Memory B cell (primary cell): ENCODE measurements at regions not wholly inside any gene's neighbourhood (a gene's known extent, or its start where the extent isn't known, plus 50 kb on each side); places are given as distances from the start of the nearest gene placed in this dataset.

Experiments used
- ATAC-seq: fragments of 150-1000 bp; cut with Tn5 transposase; 2 replicates; pipeline ENCODE4 v1.10.0; 2021; ENCODE audit warnings: low read depth, mild to moderate bottlenecking, moderate library complexity
- DNase-seq, 2 donors: peaks; one replicate each; pipeline ENCODE4 v3.0.0; 2022; ENCODE audit warnings: low spot score in 2 of 2
- H3K27ac Mint-ChIP-seq: one replicate; pipeline ENCODE4 v1.8.0; 2022; ENCODE audit warnings: mild to moderate bottlenecking, moderate library complexity, mixed read lengths
- H3K27me3 Mint-ChIP-seq: one replicate; pipeline ENCODE4 v1.8.0; 2022; ENCODE audit warnings: mixed read lengths
- H3K36me3 Mint-ChIP-seq: one replicate; pipeline ENCODE4 v1.8.0; 2022; ENCODE audit warnings: mild to moderate bottlenecking, mixed read lengths
- H3K4me1 Mint-ChIP-seq: one replicate; pipeline ENCODE4 v1.8.0; 2022; ENCODE audit warnings: mixed read lengths
- H3K4me3 Mint-ChIP-seq: one replicate; pipeline ENCODE4 v1.8.0; 2022; ENCODE audit warnings: mild to moderate bottlenecking, moderate library complexity, mixed read lengths
- H3K9me3 Mint-ChIP-seq: one replicate; pipeline ENCODE4 v1.8.0; 2022; ENCODE audit warnings: mixed read lengths

DNA sequence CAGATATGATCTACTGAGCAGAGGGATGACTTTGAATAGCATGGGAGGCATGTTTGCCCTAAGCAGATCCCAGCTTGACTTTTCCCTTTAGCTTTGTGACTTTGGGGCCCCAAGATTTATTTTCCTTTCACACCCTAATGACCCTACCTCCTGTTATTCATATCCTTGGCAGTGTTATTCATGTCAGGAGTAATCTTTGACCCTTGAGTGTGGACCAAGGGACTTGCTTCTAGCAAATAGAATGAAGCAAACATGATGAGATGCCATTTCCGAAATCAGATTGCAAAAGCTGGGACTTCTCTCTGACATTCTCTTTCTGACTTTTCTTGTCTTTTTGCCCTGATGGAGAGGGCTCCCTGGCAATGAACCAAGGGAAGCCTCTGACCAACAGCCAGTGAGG is 415.4 kb upstream of the PROK2 start:
- Mint-ChIP-seq H3K4me3 (no peak overlapping the region), H3K4me1 (no peaks in the 10 kb centered on the region), H3K27me3 (peaks cover 13% of the 10 kb centered on the region), H3K9me3 (peaks cover 3% of the 10 kb centered on the region), H3K27ac (no peak overlapping the region), H3K36me3 (peaks cover 3% of the 10 kb centered on the region)
- ATAC-seq, result no peak
- DNase-seq, result no peak

- peaks cover 3% of the 10 kb centered on the region for H3K9me3 Mint-ChIP-seq
- H3K27ac Mint-ChIP-seq, result no peak overlapping the region
- ATAC-seq (no peak), DNase-seq (no peak)
- H3K4me1 Mint-ChIP-seq, result no peaks in the 10 kb centered on the region
- H3K27me3 Mint-ChIP-seq, result peaks cover 13% of the 10 kb centered on the region
- H3K36me3 Mint-ChIP-seq, result peaks cover 3% of the 10 kb centered on the region
- H3K4me3 Mint-ChIP-seq, result no peak overlapping the region
Measured at GRCh38 chr3:72199530-72199929, 414.6 kb upstream of the PROK2 start.

DNA sequence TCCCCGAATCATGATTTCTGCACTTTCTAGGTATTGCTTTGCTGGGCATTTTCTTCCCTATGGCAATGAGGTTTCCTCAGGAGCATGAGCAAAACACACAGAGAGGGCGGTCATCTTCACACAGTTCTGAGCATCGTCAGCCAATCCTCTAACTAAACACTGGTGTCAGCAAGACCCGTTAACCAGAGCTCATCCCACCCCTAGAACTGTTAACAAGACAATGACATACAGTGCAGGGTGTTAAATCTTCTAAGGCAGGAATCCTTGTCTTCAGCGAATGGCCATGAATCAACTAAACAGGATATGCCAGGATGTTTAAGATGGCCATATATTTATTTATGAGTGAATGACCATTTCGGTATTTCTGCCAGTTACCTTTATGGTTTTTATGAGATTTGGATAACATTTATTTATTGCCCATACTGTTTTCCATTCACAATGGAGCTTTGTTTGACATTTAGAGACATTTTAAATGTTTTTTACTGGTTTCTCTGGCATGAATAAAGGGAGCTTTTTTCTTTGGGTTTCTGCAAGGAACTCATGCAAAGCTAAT is 411.5 kb upstream of the PROK2 start:
- DNase-seq (no peak), ATAC-seq (no peak)
- Mint-ChIP-seq H3K9me3 (peaks cover 3% of the 10 kb centered on the region), H3K4me3 (no peak overlapping the region), H3K27ac (no peak overlapping the region), H3K4me1 (no peaks in the 10 kb centered on the region), H3K36me3 (peaks cover 3% of the 10 kb centered on the region), H3K27me3 (peaks cover 12% of the 10 kb centered on the region)

GRCh38 chr3:72195895-72196294 is 410.9 kb upstream of the PROK2 start:
- DNase-seq, result no peak
- Mint-ChIP-seq H3K27ac (no peak overlapping the region), H3K36me3 (peaks cover 3% of the 10 kb centered on the region), H3K9me3 (peaks cover 3% of the 10 kb centered on the region), H3K27me3 (peaks cover 13% of the 10 kb centered on the region), H3K4me3 (no peak overlapping the region), H3K4me1 (no peaks in the 10 kb centered on the region)
- no peak for ATAC-seq

GRCh38 chr3:72194458-72194857 is 409.5 kb upstream of the PROK2 start:
- Mint-ChIP-seq H3K9me3 (no peaks in the 10 kb centered on the region), H3K4me1 (no peaks in the 10 kb centered on the region), H3K4me3 (no peak overlapping the region), H3K36me3 (no peaks in the 10 kb centered on the region), H3K27me3 (peaks cover 13% of the 10 kb centered on the region), H3K27ac (no peak overlapping the region)
- DNase-seq (no peak), ATAC-seq (no peak)

DNA sequence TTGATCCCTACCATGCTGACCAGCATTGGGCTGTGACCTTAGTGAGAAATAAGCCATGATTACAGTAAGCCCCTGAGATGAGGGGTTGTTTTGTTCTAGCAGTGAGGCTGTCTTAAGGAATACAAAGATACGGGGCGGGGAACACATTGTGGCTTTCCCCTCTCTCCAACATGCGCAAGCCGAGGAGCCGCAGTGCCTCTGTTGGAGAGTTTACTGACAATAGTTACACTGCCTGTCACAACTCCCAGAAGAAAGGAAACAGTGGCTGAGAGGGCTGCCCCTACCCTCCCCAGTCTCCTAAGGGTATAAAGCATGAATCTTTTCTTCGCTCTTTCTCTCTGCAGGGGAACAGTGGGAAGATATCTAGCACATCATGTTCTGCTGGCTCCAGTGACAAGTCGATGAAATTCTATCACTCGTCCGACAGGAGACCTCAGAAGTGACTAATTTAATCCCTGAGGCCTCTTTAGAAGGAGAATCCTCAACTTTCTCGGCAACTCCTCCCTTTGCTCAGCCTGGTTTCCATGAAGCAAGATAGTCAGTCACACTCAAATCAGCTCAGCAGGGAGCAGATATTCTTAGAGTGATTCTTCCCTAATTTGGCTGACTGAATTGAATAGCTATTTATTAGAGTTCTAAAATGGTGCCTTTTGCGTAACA is 409.0 kb upstream of the PROK2 start:
- no peaks in the 10 kb centered on the region for H3K9me3 Mint-ChIP-seq
- DNase-seq (no peak), ATAC-seq (no peak)
- no peak overlapping the region for H3K4me3 Mint-ChIP-seq
- H3K27ac Mint-ChIP-seq, result no peak overlapping the region
- no peaks in the 10 kb centered on the region for H3K4me1 Mint-ChIP-seq
- H3K36me3 Mint-ChIP-seq, result no peaks in the 10 kb centered on the region
- peaks cover 14% of the 10 kb centered on the region for H3K27me3 Mint-ChIP-seq

- DNase-seq (no peak), ATAC-seq (no peak)
- Mint-ChIP-seq H3K9me3 (no peaks in the 10 kb centered on the region), H3K27me3 (peaks cover 12% of the 10 kb centered on the region), H3K4me1 (no peaks in the 10 kb centered on the region), H3K36me3 (no peaks in the 10 kb centered on the region), H3K27ac (no peak overlapping the region), H3K4me3 (no peak overlapping the region)
Measured at GRCh38 chr3:72192572-72192971, 407.6 kb upstream of the PROK2 start.

DNA sequence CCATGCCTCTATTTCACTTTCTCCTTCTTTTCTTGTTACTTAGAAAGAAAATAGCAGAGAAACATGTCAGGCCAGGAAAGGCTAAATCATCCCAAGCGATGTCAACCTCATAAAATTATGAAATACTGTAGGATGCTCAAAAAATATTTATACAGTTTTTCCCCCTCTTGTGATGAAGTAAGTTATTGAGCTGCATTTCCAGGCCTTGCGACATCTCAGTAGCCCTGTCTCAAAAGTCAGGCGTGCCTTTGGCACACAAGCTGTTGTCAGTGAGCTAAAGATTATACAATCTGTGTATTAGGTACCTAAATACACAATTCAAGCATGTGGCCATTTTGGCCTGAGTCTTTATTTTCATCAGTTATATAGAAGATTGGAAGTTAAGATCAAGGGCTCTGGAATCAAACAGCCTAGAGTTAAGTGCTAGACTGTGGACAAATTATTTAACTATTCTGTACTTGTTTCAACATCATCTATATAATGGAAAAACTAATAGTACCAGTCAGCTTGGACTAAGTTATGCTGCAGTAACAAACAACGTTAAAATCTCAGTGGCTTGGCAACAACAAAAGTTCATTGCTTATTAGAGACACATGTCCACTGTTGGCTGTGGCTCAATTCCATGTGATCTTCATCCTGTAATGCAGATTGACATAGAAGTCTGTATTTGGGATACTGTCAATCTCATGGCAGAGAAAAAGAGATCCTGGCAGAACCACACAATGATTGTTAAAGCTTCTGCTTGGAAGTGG is 406.4 kb upstream of the PROK2 start:
- Mint-ChIP-seq H3K9me3 (no peaks in the 10 kb centered on the region), H3K27me3 (peaks cover 15% of the 10 kb centered on the region), H3K4me1 (peaks cover 5% of the 10 kb centered on the region), H3K4me3 (no peak overlapping the region), H3K36me3 (no peaks in the 10 kb centered on the region), H3K27ac (no peak overlapping the region)
- DNase-seq (no peak), ATAC-seq (no peak)

GRCh38 chr3:72190050-72190449 is 405.1 kb upstream of the PROK2 start:
- Mint-ChIP-seq H3K4me1 (peaks cover 8% of the 10 kb centered on the region), H3K27ac (no peak overlapping the region), H3K27me3 (peaks cover 11% of the 10 kb centered on the region), H3K9me3 (no peaks in the 10 kb centered on the region), H3K4me3 (no peak overlapping the region), H3K36me3 (no peaks in the 10 kb centered on the region)
- DNase-seq (no peak), ATAC-seq (no peak)

DNA sequence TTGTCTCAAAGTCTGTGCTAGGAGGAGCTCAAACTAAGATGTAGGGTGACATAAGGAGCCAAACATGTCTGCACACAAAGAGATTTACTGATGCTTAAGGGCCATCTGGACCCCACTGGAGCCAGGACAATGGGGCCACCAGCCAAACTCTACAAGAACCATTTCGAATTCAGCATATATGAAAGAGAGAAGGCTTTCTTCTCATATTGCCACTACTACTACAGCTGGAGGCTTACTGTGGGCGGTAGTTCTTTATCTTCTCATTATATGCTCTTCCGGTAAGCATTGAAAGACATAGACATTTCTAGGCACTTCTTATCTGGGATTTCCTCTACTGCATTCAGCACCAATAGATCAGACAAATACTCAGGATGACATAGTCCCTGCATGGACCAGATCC is 404.4 kb upstream of the PROK2 start:
- ATAC-seq (no peak), DNase-seq (no peak)
- H3K27me3 Mint-ChIP-seq, result peaks cover 15% of the 10 kb centered on the region
- H3K27ac Mint-ChIP-seq, result no peak overlapping the region
- peaks cover 12% of the 10 kb centered on the region for H3K4me1 Mint-ChIP-seq
- H3K9me3 Mint-ChIP-seq, result no peaks in the 10 kb centered on the region
- H3K36me3 Mint-ChIP-seq, result no peaks in the 10 kb centered on the region
- H3K4me3 Mint-ChIP-seq, result no peak overlapping the region

DNA sequence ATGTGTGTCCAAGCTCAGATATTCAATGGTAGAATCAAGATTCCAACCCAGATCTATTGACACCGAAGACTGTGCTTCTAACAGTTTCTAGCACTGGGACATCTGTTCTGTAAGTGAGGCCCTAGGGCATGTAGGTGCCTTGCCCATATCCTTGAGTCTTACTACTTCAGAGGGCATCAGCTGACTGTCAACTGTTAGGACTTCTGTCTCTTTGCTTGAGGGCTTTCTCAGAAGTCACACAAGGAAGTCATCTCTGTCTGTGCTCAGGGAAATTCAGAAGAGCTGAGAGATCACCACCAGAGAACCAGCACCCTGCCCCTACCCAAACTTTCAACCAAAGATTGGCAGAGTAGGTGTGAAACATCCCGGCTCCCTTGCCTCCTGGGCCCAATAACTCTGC is 403.6 kb upstream of the PROK2 start:
- no peaks in the 10 kb centered on the region for H3K36me3 Mint-ChIP-seq
- DNase-seq, result no peak
- H3K27ac Mint-ChIP-seq, result no peak overlapping the region
- no peak for ATAC-seq
- peaks cover 15% of the 10 kb centered on the region for H3K27me3 Mint-ChIP-seq
- H3K4me1 Mint-ChIP-seq, result peaks cover 12% of the 10 kb centered on the region
- no peak overlapping the region for H3K4me3 Mint-ChIP-seq
- no peaks in the 10 kb centered on the region for H3K9me3 Mint-ChIP-seq

DNA sequence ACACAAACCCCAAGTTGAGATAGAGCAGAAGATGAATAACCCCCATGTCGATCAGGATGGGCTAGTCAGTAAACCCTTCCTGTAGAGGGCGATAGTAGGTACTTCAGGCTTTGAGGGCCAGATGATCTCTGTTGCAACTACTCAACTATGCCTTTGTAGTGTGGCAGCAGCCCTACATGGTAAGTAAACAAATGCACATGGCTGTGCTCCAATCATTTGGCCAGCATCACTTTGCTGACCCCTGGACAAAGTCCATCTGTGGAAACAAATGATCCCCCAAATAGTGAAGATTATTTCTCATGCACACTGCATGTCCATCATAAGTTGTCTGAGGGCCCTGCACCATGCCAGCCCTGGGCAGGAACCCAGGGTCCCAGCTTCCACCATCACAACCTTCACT is 402.2 kb upstream of the PROK2 start:
- Mint-ChIP-seq H3K27ac (no peak overlapping the region), H3K36me3 (no peaks in the 10 kb centered on the region), H3K4me1 (peaks cover 12% of the 10 kb centered on the region), H3K9me3 (no peaks in the 10 kb centered on the region), H3K4me3 (no peak overlapping the region), H3K27me3 (peaks cover 15% of the 10 kb centered on the region)
- ATAC-seq (no peak), DNase-seq (no peak)

GRCh38 chr3:72186400-72186855 is 401.5 kb upstream of the PROK2 start:
- no peak overlapping the region for H3K27ac Mint-ChIP-seq
- no peaks in the 10 kb centered on the region for H3K9me3 Mint-ChIP-seq
- DNase-seq (no peak), ATAC-seq (no peak)
- H3K36me3 Mint-ChIP-seq, result no peaks in the 10 kb centered on the region
- peaks cover 12% of the 10 kb centered on the region for H3K4me1 Mint-ChIP-seq
- peaks cover 14% of the 10 kb centered on the region for H3K27me3 Mint-ChIP-seq
- no peak overlapping the region for H3K4me3 Mint-ChIP-seq

GRCh38 chr3:72185549-72186399 is 400.8 kb upstream of the PROK2 start:
- Mint-ChIP-seq H3K36me3 (no peaks in the 10 kb centered on the region), H3K4me1 (peaks cover 12% of the 10 kb centered on the region), H3K27ac (no peak overlapping the region), H3K27me3 (peaks cover 15% of the 10 kb centered on the region), H3K9me3 (no peaks in the 10 kb centered on the region), H3K4me3 (no peak overlapping the region)
- DNase-seq, result no peak
- peak; percentile 97 for ATAC-seq
